ENCODE measurements at regions not wholly inside any gene's neighbourhood (a gene's known extent, or its start where the extent isn't known, plus 50 kb on each side); places are given as distances from the start of the nearest gene placed in this dataset.

GRCh38 chr1:103854279-103854678, 104.6 kb downstream of the AMY1C start:
- TF ChIP-seq CTCF (IDR thresholded peaks at IDR 0.05; ENCODE audit: extremely low read depth in 1 of 2, insufficient read depth in 1 of 2, low read depth in 1 of 2, low read length in 2 of 2) (no peak), POLR2A (IDR thresholded peaks at IDR 0.05; ENCODE audit: low read depth, low read length) (no peak), POLR2AphosphoS5 (IDR thresholded peaks at IDR 0.05; ENCODE audit: insufficient read depth, low read depth, low read length) (no peak), EZH2 (IDR thresholded peaks at IDR 0.05; ENCODE audit: borderline replicate concordance, low read depth, low read length, severe bottlenecking) (no peak), FOS (IDR thresholded peaks at IDR 0.05; ENCODE audit: borderline replicate concordance, insufficient read depth, low read length) (no peak), MYC (IDR thresholded peaks at IDR 0.05; ENCODE audit: low read depth, low read length) (no peak), JUN (IDR thresholded peaks at IDR 0.05; ENCODE audit: borderline replicate concordance, insufficient read depth, insufficient read length, low read depth) (no peak), GATA2 (IDR thresholded peaks at IDR 0.05; ENCODE audit: insufficient read depth, insufficient read length, low read depth, low read length) (no peak)
- TF ChIP-seq, protein P1, sequence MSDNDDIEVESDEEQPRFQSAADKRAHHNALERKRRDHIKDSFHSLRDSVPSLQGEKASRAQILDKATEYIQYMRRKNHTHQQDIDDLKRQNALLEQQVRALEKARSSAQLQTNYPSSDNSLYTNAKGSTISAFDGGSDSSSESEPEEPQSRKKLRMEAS (IDR thresholded peaks at IDR 0.05; ENCODE audit: insufficient read depth, insufficient read length) = no peak

Data from endothelial cell of umbilical vein (primary cell).